ENCODE measurements at regions not wholly inside any gene's neighbourhood (a gene's known extent, or its start where the extent isn't known, plus 50 kb on each side); places are given as distances from the start of the nearest gene placed in this dataset.
"Not testable (repeated sequence)": the region's sequence is repeated elsewhere in the genome, so short reads cannot be mapped to it uniquely, and the experiment has no call there.

DNA sequence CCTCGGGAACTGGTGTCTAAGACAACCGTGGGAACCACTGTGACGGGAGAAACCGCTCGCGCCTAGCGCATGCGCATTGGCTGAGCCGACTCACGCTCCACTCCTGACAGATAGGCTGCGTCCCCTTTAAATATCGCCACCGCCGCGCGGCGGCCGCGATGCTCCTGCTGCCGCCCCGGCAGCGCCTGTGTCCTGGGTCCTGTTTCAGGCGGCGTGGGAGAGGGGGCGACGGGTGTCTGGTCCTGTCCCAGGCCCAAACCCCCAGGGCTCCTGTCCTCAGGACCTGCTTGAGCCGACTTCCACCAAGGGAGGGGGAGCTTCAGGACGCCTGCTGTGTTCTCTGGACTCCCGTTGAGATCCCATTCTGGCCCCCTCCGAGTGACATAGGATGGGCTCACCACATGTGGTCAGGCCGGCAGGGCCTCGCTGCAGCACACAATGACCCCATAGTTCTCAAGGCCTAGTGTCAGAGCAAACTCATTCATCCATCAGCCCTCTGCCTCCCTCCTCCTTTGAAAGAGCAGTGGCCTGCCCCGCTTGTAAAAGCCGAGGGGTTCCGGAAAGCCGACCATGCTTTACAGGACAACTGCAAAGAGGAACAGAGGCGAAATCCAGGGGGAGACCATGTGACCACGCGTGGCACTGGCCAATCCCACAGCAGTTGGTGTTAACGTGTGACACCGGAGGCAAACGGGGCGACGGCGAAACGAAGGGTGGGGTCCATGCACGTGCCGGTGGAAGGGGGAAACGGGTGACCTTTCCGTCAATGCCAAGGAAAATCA is 710.0 kb upstream of the TPTE start:
- TF ChIP-seq CTCF, POLR2A (IDR thresholded peaks at IDR 0.05): not testable (repeated sequence)
